Fibroblast of skin of abdomen (primary cell): ENCODE measurements at regions not wholly inside any gene's neighbourhood (a gene's known extent, or its start where the extent isn't known, plus 50 kb on each side); places are given as distances from the start of the nearest gene placed in this dataset.

Experiments used
- DNase-seq: peaks from one replicate; pipeline ENCODE4 v3.0.0-alpha.2; 2013

DNA sequence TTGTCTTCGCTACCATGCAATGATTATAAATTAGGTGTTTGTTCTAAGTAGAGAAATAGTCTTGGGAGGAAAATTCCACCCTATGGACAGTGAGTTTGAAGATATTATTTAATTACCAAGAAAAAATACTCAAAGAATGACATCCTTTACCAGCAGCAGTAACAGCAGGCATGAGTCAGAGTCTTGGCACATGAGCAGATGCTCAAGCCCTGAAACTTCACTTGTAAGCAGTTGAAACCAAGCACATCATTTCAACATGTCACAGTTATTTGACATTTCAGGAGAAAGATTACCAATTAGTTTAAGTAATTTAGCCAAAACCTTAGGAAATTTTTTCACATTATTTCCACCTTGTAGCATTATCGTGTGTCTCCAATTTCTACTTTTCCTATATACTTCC, 99.2 kb downstream of the C12orf50 start:
- peak; percentile 84 for DNase-seq

DNA sequence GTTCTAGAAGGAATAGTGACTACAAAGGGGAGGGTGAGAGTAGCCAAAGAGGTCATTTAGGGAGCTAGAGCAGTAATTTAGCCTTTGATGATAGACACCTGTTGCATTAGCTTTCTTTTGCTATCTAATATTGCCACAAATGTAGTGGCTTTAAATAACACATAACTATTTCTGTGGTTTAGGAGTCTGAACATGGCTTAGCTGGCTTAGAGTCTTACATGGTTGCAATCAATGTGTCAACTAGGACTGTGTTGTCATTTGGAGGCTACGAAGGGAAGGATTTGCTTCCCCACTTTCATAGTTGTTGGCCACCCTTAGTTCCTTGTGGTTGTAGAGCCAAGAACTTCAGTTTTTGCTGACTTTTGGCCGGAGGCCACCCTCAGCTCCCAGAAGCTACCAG, 99.9 kb downstream of the C12orf50 start:
- DNase-seq: no peak

DNA sequence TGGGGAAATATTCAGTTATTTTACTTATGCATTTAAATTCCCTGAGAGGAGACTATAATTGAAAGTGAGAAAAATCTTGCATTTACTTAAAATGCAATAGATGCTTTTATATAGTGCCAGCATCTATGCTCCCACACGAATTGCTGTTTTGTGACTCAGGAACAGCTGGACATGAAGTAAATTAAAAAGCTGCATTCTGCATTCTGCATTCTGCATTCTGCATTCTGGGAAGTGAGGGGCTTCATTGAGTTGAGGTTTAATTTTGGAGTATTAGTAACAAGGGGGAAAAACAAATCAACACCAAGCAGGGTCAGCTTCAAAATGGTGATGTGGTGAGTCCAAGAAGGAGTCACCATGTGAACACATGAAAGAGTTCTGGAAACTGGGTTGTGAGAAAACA, 101.2 kb downstream of the C12orf50 start:
- DNase-seq: no peak

DNA sequence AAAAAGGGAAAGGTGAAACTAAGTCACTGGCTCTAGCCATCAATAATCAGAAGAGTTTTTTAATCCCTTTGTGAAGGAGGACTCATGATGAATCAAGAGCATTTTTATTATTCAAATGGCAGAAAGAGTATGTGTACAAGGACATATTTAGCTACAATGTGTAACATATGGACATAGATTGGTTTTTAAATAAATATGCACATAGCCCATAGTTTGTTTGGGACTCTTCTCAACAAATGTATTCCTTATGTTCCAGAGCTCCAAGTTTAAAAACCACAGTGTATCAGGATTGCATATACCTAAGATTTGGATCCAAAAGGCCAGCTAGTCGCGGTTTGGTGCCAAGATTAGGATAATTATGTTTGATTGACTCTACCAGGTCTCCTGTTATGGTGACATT, 104.2 kb downstream of the C12orf50 start:
- DNase-seq: no peak

DNA sequence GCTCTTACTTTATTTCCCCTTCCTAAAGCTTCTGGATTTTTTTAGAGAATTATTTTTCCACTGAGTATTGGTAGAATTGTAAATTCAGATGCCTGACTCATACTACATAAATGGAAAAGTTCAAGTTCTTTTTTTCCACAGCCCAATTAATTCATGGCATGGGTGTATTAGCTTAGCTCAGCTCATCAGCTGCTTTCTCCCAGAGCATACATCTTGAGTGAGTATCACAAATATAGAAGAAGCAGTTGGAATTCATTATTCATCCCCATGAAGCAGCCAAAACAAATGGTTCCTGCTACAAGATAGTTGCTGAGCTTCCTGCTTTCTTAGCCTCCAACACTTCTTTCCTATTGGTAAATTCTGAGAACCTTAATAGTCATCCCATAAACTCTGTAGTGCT, 105.1 kb downstream of the C12orf50 start:
- peak; percentile 81 for DNase-seq

DNA sequence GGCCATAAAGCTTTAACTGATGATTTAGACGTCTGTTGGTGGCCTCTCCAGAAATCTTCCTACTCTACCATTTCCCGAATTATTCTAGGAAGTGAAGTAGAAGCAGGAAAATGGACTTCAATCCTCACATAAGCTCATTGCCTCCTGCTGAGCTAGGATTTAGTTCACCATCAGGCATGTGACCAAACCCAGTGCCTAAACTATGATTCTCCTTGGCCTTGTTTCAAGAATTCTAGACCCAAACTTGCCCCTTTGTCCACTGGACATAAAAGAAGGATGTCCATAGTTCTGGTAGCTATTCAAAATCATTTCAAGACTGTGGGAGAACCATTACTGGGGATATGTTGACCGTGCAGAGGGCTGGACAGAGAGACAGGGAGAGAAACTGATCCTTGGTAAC, 105.8 kb downstream of the C12orf50 start:
- DNase-seq: no peak

DNA sequence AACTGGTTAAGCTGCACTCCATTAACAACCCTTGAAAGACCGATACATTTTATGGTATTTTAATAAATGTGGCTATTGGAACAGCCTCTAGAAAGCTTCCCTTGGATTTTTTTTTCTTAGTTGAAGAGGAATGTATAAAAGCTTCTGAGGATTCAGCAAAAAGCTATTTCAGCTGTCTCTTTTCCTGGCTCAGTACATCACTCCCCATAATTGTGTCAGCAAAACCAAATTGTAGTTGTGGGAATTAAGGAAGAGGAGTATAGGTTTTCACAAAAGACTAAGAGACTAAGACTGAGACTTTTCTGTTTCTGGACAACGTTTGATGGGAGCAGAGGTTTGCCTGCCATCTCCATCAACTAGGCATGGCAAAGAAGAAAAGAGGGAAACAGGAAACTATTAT, 106.5 kb downstream of the C12orf50 start:
- DNase-seq: peak; percentile 68

DNA sequence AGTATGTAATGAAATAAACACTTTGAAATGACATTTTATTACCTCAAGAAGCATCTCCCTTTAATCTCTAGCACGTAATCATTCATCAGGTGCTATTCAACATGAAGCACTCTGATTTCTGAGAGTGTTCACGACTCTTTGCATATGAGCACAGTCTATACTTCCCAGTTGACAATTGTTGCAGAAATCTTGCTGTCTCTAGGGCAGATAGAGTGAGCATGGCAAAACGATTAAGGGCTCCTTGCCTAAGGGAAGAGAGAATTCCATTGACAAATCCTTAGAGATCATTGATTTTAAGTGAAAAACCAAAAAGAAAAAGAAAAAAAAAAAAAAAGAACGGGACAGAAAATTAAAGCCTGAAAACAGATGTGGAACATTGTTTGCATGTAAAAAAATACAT, 107.6 kb downstream of the C12orf50 start:
- no peak for DNase-seq

DNA sequence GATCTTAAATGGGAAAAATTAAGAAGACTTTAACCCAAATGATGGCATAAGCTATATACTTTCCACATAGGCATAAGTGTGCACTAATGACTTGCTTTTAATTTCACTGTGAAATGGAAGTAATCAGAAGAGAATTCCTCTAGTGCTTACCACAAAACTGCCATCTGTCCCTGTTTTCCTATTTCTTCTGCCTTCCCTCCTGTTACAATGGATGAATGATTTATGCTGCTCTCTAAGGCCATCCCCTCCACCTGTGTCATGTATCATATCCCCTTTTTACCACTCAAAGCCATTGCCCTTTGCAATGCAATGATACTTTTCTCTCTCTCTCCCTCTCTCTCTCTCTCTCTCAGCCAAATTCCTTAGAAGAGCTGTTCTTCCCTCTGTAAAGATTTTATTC, 109.1 kb downstream of the C12orf50 start:
- DNase-seq: no peak

DNA sequence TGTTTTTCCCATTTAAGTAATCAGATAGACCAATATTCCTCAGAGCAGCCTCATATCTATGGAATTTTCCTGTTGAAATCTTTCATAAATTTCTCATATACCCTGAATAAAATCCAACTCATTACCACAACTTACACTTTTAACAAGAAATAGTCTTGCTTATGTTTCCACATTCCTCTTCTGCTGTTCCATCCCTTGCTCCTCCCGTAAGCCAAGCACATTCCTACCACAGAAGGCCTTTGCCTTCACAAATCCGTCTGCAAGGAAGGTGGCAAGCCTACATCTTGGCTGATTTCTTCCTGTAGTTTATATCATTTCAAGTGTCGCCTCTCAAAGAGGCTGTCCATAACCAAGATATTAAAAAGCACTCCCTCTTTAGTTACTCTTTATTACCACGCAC, 127.7 kb downstream of the C12orf50 start:
- DNase-seq: peak; percentile 30

DNA sequence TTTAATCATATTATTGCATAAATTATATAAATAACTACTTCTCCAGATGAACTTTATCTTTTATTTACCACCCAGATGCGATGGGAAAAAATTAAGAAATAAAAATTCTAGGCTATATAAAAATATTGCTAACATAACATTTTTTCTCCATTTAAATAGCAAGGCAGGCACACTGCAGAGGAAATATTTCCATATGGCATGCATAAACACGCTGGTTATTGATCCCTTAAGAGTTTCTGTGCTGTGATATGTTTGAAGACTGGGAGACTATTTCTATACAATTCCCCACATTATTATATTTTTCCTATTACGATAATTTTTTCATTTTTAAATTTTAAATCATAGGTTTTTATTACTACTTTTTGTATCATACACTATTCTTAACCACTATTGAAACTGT, 131.5 kb downstream of the C12orf50 start:
- no peak for DNase-seq

DNA sequence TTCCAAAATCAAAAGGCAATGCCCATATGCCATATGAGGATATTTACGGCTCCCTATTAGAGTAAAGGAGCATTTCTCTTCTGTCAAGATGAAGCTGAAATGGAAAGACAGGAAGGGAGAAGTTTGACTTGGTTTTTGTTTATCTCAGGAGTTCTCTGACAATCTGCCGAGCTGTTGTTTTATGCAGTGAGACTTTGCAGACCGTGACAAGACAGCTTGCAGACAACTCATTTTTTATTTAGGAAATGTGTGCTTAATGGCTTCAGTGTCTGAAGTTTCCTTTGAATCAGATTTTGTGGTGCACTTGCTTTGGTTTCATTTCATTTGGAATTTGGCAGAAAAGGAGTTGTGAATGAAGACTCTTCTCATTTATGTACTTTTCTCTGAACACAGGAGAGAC, 145.4 kb downstream of the C12orf50 start:
- no peak for DNase-seq

DNA sequence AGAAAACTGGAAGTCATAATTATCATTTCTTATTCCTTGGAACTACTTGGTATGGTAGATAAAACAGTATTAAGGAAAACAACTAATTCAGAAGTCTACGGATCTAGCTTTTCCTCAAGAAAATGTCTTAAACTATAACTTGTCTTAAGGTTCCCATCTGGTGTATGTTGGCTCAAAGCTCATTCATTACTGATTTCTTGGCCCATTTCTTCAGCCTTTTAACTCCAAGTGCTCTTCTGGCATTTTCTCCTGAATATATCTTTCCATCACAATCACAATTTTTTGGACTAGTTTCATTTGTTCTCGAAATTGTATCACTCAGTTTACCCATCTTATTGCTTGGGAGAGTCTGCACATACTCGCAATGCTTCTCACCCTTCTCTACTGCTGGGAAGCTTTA, 150.1 kb downstream of the C12orf50 start:
- DNase-seq: no peak

DNA sequence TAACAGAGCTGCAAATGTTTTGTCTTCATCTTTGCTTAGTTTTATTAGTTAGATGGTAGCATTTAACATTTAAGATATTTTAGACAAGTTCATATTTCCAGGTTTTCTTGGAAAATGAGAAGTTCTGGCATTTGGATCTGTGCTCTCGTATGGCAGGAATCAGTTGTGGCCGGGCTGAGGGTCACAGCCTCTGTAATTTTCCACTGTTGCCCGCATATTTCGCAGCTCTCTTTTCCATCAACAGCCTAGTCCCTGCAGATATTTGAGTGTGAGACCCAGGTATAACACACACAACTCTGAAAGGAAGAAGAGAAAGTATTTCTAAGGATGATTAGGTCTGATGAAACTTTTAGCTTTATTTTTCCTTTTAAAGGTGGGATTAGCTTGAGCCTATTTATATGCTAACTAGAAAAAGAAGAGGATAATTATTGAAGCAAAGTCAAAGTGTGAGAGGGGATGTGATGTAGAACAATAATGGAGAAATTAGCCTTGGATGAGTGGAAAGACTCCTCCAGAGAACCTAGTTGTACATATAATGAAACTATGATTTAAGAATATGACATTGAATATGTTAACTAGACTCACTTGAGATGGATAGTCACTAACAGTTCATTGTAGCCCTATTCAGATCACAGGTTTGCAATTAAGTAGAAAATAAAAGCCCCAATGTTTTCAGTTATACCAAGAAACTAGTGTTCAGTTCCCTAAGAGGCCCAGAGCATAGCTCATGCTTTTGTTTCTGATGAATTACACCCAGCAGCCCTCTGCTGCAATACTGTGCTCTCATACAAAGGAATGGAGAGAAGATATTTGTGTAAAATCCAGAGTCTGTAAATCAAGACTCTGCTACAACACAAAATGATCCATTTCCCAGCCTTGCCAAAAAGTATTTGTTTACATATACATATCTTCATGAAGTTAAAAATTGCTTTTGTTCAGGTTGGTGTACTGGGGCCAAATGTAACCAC, 158.4 kb downstream of the C12orf50 start:
- DNase-seq: peak; percentile 31

DNA sequence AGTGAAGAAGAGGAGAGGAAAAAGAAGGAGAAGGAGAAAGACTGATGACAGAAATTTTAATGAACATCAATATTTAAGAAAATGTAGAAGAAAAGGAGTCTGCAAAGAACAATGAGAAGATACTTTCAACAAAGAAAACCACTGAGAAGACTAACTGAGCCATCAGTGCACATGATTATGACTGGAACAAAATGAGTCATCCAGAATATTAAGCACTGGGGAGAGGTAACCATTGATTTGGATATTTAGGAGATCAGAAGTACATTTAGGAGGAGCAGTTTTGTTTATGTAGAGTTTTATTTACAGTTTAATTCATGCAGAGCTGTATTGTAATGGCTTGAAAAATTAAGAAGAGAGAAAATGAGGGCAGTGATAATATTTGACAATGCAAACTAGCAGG, 159.1 kb downstream of the C12orf50 start:
- DNase-seq: no peak

DNA sequence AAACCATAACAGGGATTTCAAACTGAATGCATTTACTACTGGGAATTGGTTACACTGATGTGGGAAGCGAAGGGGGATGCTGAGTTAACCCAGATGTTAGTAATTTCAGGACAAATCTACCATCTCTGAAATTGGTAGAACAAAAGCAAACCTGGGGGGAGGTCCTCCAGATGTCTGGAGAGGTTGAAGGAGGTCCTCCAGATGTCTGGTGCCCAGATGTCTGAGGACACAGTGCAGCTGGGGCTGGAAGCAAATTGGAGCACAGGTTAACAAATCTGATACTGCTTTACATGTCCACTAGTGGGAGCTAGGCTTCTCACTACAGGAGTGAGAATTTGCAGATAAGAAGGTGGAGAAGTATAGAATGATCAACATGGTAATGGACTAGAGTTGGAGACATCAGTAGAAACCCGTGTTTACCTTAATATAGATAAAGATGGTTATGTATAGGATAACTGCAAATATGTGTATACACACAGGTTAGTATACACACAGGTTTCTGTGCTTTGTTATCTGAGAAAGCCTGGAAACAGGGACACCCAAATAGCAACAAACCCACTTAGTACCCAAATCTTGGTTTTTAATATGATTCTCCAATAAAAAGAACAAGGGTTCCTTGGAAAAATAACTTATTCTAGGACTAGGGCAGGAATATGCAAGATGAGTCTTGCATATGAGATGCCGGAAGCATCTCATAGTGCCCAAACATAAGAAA, 162.5 kb downstream of the C12orf50 start:
- peak; percentile 36 for DNase-seq

DNA sequence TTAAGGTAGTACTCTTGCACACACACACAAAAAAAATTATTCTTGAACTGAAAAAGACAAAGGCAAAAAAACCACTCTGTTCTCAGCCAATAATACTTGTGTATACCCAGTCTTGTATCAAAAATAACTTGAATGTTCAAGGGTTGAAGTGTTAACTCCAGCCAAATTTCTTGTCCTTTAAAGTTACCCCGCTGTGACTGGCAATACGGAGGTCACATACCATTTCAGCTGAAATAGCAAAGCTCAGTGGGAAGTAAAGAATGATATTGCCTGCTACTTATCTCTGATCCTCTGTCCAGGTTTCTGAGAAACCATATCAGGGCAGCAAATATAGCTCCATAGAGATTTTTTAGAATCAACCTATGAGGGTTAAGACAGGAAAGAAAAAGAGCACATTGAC, 167.4 kb downstream of the C12orf50 start:
- no peak for DNase-seq

DNA sequence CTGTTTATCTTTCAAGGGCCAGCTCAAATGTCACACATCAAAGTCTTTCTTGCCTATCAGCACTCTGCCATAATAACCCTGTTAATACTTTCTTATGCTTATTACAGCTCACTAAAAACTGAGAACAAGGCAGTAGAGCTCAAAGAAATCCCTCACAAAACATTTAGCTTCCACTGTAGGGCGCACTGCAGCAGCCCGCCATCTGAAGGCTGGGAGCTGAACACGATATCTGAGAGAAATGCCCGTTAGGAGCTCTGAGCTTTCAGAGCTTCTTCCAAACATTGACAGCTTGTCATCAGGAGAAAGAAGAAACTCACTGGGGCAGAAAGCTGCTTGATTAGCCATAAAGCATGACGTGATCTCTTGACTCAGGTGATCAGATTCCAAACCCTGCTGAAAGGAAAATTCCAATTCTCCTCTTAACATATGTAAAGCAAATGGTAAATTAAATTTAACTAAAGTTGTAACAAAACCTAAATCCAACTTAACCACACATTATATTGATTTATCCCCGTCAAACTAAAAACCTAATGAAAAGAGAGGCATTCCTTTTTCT, 175.7 kb downstream of the C12orf50 start:
- DNase-seq: no peak

DNA sequence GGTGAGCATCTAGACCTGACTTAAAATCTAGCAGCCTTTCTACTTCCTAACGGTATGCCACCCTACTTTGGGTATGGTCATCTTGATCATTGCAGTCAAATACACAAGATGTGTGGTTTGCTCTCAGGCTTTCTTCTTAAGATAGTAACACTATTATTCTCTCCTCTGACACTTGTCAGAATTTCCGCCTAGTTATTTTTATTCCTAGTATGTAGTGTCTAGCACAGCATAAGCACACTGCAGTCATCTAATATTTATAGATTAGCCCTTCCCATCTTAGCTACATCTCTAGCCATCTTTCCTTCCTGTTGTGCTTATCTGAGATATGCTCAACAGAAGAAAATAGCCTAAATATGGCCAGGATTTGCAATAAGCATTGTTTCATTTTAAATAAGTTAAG, 180.1 kb downstream of the C12orf50 start:
- no peak for DNase-seq

DNA sequence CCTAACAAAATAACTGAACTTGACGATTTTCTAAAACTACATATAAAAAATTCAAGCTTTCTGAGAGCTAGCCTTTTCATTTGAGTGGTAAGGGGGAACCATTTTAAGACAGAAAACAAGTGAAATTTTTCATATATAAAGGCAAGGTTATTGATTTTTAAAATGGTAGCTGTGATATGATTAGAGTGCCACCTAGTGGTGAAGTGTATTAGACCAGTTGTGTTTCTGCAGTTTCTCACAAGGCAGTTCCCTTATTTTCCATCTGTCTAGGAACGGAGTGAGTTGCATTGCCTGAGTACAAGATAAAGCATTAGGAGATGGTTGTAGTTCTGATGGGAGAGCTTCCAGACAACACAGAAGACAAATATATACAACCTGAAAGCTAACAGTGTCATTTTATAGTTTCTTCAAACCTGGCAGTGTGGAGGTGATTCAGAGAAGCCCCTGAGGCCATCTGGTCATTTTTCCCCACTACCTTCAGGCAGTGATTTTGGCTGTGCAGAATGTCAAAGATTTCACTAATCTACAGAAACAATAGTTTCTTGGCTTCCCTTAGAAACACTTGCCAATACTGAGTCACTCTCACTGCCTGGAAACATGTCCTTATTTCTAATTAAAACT, 180.8 kb downstream of the C12orf50 start:
- DNase-seq: peak; percentile 61

DNA sequence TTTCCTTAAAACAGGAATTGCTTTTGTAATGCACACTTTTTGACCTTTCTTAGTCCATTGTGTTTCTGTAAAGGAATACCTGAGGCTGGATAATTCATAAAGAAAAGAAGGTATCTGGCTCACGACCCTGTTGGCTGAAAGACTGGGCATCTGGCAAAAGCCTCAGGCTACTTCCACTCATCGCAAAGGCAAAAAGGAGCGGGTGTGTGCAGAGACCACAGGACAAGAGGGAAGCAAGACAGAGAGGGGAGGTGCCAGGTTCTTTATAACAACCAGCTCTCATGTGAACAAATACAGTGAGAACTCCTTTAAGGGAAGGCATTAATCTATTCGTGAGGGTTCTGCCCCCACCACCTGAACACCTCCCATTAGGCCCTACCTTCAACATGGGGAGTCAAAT, 182.1 kb downstream of the C12orf50 start:
- no peak for DNase-seq

DNA sequence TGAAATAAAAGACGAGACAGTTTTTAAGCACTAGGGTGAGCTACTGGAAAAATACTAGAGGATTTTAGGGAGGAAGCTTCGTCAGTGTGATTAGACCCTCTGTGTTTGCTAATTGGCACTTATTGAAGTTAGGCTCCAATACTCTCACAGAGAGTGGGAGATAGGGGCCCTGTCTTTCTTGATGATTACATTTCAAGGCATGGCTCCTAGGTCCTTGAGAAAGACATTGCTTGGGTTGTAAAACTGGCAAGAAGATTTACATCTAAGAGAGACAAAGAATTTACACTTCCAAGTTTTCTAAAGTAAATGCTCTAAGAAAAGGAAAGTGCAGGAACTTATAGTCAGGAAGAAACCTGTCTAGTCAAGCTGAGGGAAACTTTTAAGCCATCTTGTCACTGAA, 183.2 kb downstream of the C12orf50 start:
- no peak for DNase-seq

DNA sequence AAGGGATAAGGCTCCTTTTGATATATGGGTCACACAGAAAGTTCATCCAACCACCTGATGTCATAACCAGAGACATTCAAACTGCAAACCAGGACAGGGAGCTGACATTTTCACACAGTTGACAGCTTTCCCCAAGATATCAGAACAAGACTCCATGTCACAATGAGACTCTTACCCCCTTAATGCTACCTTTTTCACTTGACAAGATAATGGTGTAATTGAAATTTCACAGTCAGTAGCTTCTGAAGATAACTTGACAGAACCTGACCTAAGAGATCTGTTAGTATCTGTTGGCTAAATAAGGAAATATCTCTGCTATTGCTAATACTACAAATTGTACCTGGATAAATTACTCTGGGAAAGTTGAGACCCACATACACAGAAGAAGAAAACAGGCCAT, 187.3 kb downstream of the C12orf50 start:
- DNase-seq: no peak
